Testis (tissue), 2 donors: ENCODE measurements at regions not wholly inside any gene's neighbourhood (a gene's known extent, or its start where the extent isn't known, plus 50 kb on each side); places are given as distances from the start of the nearest gene placed in this dataset.

Experiments
- POLR2A ChIP-seq: fragments of 450-650 bp; IDR thresholded peaks from one replicate; pipeline ENCODE4 v1.6.1; 2017; ENCODE audit warnings: antibody characterized with exemption, mild to moderate bottlenecking, moderate library complexity
- TF ChIP-seq, protein P1 (sequence below), 3 experiments: fragments of 450-650 bp in 2 of 3; fragments of 200-600 bp in 1 of 3; sonication (generic) in 1 of 3; IDR thresholded peaks; one replicate each; pipeline ENCODE4 v1.5.1; 2016 to 2019; ENCODE audit warnings: antibody characterized with exemption in 3 of 3, mild to moderate bottlenecking in 2 of 3, moderate library complexity in 1 of 3

DNA sequence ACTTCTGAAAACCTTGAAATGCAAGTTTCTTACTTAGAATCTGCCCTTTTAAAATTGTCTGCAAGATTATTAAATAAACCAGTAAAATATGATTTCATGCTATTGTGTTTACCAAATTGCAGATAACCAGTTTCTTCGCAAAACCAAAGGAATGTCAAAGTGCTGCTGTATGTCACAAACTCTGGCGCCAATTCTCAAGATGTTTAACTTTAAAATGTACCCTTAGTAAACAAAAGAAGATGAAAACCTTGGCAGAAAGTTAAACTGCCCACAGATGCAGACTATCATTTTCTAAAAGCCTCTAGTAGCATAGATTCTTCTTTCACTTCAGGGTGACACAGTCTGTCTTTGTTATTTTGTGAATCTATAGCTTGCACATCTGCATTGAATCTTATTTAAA is 189.2 kb downstream of the SLITRK6 start:
- TF ChIP-seq, protein P1, sequence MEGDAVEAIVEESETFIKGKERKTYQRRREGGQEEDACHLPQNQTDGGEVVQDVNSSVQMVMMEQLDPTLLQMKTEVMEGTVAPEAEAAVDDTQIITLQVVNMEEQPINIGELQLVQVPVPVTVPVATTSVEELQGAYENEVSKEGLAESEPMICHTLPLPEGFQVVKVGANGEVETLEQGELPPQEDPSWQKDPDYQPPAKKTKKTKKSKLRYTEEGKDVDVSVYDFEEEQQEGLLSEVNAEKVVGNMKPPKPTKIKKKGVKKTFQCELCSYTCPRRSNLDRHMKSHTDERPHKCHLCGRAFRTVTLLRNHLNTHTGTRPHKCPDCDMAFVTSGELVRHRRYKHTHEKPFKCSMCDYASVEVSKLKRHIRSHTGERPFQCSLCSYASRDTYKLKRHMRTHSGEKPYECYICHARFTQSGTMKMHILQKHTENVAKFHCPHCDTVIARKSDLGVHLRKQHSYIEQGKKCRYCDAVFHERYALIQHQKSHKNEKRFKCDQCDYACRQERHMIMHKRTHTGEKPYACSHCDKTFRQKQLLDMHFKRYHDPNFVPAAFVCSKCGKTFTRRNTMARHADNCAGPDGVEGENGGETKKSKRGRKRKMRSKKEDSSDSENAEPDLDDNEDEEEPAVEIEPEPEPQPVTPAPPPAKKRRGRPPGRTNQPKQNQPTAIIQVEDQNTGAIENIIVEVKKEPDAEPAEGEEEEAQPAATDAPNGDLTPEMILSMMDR (IDR thresholded peaks at IDR 0.05), result no peak
- TF ChIP-seq POLR2A, result no peak
